Heart left ventricle (tissue), 13 donors: ENCODE measurements at regions not wholly inside any gene's neighbourhood (a gene's known extent, or its start where the extent isn't known, plus 50 kb on each side); places are given as distances from the start of the nearest gene placed in this dataset.

ENCODE experiments used
- POLR2A ChIP-seq, 2 donors: fragments of 450-650 bp; IDR thresholded peaks; one replicate each; pipeline ENCODE4 v1.6.1; 2017; ENCODE audit warnings: antibody characterized with exemption in 2 of 2, mild to moderate bottlenecking in 2 of 2, moderate library complexity in 2 of 2
- TF ChIP-seq, protein P1 (sequence below), 12 donors: fragments of 200-600 bp; sonication (generic) in 4 of 12; IDR thresholded peaks; one replicate each; pipeline versions ENCODE4 v1.5.0 to v1.8.0; 2018 to 2022; ENCODE audit warnings: antibody characterized with exemption in 12 of 12, mild to moderate bottlenecking in 5 of 12
- donor health status: ischemic (EF 13 %, LVEDD 7.1; RV severe dilation, severe dysfunction).
- donor health status: DM: no; HTN: yes; CAD: no.
- donor health status: DM: no; HTN: no; CAD: no.
- donor health status: ischemic (EF 25% LVEDD 6.9; RV normal size, moderate dysfunction).
- donor health status: ischemic (EF 25% LVEDD 5.7; RV mildly dilated, moderate dysfunction).
- donor health status: ischemic (EF 35%, LVEDD 5.7; RV mildly dilated, moderate dysfunction).
- donor health status: nonischemic (EF 11% LVEDD 7.7; RV severe dilation, severe dysfunction).
- donor health status: DM: yes; HTN: yes; CAD: no.
- donor health status: PGD.
- donor health status: ischemic (EF 29% LVEDD 5.4; RV normal size, mild dysfunction).
- donor health status: nonischemic (EF 23%, LVEDD 6.1; RV moderate dilation, normal function).

DNA sequence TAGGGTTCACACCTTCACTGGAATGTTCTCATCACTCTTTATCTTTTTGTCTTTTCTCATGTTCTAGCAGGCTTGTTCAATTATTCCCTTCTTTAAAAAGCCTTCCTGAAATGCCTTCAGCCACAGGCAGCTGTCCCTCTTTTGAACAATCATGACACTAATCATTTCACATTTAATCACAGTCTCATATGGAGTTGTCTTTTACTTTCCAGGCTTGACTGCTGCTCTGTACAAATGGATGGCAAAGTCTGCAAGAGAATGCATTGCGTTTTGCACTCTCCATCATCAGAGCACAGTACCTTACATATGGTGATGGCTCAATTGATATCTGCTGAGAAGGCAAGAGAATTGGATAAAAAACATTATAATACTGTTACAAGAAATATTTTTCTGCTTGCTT, 529.8 kb downstream of the DIPK2A start:
- TF ChIP-seq, protein P1, sequence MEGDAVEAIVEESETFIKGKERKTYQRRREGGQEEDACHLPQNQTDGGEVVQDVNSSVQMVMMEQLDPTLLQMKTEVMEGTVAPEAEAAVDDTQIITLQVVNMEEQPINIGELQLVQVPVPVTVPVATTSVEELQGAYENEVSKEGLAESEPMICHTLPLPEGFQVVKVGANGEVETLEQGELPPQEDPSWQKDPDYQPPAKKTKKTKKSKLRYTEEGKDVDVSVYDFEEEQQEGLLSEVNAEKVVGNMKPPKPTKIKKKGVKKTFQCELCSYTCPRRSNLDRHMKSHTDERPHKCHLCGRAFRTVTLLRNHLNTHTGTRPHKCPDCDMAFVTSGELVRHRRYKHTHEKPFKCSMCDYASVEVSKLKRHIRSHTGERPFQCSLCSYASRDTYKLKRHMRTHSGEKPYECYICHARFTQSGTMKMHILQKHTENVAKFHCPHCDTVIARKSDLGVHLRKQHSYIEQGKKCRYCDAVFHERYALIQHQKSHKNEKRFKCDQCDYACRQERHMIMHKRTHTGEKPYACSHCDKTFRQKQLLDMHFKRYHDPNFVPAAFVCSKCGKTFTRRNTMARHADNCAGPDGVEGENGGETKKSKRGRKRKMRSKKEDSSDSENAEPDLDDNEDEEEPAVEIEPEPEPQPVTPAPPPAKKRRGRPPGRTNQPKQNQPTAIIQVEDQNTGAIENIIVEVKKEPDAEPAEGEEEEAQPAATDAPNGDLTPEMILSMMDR (IDR thresholded peaks at IDR 0.05): no peak
- no peak for TF ChIP-seq POLR2A (IDR thresholded peaks at IDR 0.05)
